GM19452 (cell line): ENCODE measurements at regions not wholly inside any gene's neighbourhood (a gene's known extent, or its start where the extent isn't known, plus 50 kb on each side); places are given as distances from the start of the nearest gene placed in this dataset.
"Not testable (repeated sequence)": the region's sequence is repeated elsewhere in the genome, so short reads cannot be mapped to it uniquely, and the experiment has no call there.

Experiments used
- ATAC-seq: cut with Tn5 transposase; IDR thresholded peaks from one replicate; pipeline ENCODE4 v1.9.1; 2021; ENCODE audit not compliant: unreplicated experiment

DNA sequence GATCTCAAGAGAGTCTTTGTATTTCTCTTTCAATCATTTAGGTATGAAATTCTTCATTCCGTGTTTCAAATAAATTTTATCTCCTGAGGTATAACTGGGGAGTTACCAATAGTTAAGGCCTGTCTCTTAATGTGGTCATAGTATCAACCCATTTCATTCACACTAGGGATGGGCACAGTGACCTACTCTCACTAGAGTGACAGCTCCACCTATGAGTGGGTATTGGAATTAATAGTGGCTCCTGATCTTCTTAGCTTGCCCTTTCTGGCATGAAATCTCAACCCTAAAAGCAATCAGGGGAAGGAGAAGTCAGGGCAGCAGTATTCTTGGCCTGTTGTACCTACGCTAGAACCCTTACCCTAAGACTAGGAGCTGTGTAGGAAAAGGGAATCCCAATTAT lies 507.7 kb downstream of the FAM181B start:
- no peak for ATAC-seq

DNA sequence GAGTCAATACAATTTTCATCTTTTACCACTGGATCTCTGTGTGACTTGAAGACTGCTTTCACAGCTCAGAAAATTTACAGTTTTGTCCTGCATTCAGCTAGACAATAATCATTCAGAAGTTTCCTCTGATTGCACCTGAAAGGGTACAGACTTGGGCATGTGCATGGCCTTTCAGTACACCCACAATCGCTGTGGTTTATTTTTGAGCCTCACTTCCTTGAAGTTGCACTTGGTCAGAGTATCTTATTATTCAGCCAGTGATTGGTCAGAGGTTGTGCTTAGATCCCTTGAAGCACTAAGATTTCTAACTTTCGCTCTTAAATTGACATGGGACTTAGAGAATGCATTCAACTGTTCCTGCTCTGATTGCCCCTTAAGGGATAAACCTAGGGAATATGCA lies 508.2 kb downstream of the FAM181B start:
- ATAC-seq, result no peak

DNA sequence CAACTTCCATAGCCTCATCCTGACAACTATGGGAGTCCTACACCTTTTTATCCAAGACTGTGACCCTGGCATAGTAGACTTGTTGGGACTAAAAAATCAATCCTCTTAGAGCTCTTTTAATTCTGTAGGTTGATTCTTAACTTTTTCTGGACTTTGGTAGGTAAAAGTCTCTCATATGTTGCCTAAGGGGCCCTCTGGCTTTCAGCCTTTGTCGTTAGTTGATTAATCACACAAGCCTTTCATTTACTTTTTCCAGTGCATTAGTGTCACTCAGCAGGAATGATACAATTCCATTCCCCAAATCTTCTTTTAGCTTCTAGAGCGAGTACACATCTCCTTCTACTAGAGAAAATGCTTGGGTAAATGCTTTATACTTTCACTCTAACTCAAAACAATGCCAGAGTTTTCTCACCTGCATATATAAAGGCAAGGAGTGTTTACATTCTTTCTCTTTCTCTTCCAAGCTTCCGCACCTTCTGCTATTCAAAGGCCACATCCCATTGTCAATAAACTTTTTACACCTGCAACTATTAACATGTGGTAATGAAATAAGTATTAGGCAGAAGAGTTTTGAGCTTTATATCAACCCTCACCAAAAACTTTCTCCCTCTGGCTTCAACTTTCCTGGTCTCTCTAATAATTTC lies 516.6 kb downstream of the FAM181B start:
- no peak for ATAC-seq

DNA sequence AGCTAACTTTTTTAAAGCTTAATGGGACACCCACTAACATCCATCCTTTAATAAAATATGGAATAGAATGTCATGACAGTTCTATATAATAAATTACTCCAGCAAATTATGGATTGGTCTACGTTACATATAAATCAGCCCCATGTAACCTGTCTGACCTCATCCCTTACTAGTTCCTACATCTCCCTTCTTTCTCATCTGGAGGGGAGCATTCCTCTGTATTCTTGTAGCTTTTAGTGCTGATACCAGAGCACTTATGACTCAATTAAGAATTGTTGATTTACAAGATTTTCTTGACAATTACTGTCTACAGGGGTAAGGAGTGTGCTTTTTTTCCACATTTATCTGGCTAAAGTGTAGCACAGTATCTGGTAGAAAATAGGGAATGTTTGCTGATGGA lies 523.7 kb downstream of the FAM181B start:
- ATAC-seq, result no peak

DNA sequence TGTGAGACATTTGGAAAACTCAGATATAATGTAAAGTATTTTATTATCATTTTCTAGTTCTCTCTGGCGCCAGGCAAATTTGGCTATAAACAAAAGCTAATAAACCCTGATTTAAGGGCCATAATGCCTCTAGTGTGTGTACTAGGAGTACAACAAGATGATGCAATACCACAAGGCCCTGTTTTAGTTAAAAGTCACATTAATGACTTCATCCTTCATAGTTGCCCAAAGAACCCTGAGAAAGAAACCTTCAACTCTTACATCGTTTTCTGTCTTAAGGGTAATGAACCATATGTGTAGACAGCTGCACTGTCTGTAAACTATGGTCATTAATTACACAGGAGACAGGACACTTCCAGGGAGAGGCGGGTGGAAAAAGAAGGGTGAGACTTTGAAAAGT lies 538.4 kb downstream of the FAM181B start:
- ATAC-seq, result no peak

DNA sequence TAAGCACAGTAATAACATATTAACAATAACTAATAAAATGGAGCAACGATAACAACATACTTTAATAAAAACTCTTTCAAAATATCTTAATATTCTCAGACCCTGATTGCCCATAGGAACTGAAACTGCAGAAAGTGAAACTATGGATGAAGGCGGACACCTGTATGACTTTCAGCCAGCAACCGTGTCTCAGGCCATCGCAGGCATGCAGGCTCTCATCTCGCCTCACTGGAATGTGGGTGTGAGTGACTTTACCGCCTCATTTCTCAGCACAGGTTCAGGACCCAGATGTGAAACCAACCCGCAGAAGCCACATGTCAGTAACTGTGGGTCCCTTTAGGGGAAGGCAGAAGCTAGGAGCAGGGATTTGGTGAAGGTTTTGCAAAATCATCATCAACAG lies 539.1 kb downstream of the FAM181B start:
- no peak for ATAC-seq

DNA sequence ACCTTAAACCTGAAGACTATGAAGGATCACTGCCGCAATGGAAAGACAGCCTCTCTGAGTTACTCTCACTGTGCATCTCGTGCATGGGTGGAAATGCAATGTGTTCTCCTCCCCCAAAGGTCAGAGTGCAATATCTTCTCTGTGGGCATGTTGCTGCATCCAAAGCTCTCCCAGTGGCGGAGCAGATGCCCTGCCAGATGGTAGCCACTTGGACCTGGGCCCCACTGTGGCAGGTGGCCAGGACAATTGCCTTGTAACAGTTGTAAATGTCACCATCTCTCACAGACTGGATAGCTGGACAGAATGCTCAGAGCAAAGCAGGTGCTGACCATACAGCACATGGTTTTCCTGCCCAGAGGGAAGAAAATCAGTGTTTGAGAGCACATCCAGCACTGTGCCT lies 542.0 kb downstream of the FAM181B start:
- ATAC-seq, result no peak

DNA sequence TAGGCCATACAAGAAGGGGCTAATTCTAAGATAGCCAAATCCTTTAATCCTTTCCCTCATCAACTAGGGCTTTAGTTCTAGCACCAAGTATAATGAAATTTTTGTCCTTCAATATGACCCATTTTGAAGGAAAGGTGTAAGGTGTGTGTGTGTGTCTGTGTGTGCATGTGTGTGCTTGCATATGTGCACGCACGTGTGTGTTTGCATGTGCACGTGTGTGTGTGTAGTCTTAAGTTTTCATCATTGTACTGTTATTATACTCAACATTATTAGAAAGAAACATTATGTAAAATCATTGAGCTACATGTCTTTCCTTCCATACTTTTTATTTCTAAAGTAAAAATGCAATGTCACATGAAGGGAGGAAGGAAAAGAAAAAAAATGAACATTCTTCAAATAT lies 547.7 kb downstream of the FAM181B start:
- ATAC-seq, result no peak

DNA sequence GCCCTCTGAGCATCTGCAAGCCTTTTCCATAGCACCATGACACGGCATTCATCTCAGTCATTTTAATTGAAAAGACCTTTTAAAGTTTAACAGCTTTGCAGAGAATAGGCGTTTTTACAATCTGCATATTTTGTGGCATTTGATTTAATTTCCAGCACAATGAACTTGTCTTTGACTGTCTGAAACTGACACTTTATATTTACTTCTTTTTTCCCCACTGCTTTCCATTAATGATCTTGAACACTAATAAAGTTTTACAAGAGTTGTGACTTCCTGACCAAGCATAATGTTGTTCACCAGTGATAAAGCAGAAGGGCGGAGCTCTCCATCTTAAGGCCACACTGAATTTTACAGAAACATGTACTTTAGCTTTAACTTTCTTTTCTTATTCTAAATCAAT lies 548.7 kb downstream of the FAM181B start:
- ATAC-seq, result no peak

DNA sequence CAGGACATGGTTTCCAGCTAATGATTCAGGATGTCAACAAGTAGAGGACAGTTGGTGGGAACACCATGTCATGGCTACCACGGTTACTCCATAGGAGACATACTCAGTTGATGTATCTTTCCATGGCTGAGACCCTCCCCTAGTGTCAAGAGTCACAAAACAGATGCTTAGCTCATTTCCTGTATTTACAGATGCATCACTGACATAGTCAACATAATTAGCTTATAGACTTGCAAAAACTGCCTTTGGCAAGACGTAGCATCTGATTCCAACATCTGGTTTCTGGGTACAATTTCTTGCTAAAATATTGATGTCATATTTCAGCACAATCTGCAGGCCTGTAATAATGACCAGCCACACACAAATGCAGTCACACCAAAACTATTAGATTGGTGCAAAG lies 550.3 kb downstream of the FAM181B start:
- no peak for ATAC-seq

DNA sequence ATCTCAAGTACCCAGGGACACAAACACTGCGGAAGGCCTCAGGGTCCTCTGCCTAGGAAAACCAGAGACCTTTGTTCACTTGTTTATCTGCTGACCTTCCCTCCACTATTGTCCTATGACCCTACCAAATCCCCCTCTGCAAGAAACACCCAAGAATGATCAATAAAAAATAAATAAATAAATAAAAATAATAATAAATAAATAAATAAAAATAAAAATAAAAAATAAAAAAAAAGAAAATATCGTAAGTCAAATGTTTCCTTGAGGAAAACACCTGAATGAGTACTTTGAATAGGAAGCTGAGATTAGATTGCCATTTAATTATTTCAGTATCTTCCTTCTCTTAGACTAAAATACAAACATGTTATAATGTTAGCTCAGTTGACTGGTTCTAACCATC lies 551.0 kb downstream of the FAM181B start:
- not testable (repeated sequence) for ATAC-seq

DNA sequence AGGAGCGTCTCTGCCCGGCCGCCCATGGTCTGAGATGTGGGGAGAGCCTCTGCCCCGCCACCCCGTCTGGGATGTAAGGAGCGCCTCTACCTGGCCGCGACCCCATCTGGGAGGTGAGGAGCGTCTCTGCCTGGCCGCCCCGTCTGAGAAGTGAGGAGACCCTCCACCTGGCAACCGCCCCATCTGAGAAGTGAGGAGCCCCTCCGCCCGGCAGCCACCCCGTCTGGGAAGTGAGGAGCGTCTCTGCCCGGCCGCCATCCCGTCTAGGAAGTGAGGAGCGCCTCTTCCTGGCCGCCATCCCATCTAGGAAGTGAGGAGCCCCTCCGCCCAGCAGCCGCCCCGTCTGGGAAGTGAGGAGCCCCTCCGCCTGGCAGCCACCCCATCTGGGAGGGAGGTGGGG lies 551.9 kb downstream of the FAM181B start:
- not testable (repeated sequence) for ATAC-seq

DNA sequence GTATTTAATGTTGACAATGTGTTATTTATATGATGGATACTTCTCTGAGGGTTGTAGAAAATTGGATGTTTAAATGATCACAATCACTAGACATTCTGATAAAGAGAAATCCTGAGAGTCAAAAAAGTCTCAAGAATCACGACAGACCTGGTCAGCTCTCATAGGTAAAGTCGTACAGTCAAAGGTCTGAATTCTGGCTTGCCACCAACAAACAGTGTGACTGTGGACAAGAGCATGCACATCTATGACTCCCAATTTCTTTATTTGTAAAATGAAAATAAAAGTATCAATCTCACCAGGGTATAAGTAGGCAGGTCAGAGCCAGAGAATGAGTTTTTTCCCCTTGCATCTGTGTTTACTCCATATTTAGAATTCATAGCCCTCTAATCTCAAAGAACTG lies 556.7 kb downstream of the FAM181B start:
- no peak for ATAC-seq

DNA sequence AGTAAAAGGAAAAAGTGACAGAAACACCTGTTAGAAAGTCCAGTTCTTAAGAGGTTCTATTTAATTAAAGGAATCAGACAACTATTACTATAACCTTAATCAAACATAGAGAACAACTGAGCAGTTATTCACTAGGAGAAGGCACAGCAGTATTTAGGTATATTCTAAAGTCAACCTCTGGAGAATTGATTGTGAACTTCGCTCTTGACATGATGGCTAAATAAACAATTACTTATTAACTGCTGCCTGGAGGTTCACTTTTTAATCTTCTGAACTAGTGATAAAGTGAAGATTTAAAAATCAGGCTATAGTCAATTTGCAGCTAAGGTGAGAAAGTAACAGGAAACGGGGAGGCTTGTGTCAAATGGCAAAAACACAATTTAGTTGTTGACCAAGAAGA lies 557.3 kb downstream of the FAM181B start:
- no peak for ATAC-seq

DNA sequence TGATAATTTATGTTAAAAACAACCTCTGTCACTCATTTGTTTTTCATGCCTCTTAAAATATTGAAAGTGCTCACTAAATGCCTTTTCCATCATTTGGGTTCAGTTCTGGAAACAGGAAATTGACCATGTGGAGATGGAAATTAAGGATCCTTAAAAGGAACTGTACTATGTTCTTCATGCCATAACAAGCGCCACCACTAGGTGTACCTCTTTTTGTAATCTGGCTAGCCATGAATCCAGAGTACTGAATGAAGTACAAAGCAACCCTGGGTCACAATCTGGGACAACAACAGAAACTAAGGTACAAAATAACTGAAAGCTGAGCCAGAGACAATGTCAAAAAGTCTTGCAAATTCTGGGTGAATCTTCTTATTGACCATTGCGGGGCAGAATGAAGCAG lies 559.1 kb downstream of the FAM181B start:
- no peak for ATAC-seq

DNA sequence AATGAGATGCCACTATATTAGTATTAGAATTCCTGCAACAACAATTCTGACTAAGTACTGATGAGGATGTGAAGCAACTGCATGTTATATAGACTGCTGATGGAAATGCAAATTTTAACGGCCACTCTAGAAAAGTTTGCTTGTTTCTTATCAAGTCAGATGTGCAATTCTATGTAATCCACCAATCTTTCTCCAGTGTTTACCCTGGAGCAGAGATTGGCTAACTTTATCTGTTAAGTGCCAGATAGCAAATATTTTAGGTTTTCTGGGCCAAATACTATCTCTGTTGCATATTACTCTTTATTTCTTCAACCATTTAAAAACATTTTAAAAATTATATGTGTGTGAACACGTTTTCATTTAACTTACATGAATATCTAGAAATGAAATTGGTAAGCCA lies 586.9 kb downstream of the FAM181B start:
- ATAC-seq, result no peak

DNA sequence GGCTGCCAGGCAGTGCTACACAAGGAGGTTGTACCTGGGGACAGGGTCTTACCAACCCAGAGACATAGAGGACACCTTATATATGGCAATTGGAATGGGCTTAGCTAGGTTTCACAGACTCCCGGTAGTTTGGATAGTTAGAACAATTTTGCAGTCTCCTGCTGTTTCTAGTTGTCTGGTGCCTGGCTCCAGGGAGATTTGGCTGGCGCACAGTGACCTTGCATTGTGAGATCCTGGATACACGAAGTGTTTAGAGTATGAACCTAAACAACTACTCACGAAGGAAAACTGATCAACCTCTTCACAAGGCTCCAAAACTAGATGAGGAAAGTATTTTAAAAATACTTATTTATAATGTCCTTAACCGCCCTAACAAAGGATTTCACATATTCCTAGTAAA lies 614.7 kb downstream of the FAM181B start:
- ATAC-seq, result no peak

DNA sequence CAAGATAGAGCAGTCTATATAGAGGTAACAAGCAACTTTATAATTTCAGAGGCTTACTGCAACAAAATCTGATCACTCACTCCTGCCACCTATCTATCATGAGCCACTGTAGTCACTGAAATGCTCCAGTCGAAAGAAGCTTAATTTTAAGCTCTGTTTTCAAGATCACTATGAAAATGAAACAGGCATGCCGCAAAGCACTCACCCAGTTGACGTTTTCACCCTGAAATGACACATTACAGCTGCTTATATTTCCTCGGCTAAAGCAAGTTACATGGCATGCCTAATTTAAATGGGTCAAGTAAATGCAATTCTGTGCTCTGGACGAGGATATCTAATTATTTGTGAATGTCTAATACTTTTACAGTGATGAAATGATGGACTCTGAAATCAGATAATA lies 616.3 kb downstream of the FAM181B start:
- no peak for ATAC-seq

DNA sequence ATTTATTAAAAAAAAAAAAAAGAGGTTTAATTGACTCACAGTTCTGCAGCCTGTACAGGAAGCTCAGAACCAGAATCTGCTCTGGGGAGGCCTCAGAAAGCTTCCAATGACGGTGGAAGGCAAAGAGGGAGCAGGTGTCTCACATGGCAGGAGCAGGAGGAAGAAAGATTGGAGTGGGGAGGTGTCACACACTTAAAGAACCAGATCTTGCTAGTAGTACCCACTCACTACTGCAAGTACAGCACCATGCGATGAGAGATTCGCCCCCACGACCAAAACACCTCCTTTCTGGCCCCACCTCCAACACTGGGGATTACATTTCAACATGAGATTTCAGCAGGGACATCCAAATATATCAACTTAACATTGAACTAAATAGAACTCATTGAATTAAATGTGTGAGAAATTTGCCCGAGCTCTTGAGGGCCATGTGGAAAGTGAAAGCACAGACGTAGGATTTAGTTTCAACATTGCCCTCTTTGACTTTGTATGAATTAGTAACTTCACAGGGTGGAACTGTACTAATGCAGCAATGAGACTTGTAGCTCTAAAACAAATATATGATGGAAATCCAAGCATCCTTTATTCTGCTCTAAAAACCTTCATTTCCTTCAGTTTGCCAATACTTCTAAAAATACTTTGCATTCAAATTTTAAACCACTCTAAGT lies 628.2 kb downstream of the FAM181B start:
- ATAC-seq, result no peak

DNA sequence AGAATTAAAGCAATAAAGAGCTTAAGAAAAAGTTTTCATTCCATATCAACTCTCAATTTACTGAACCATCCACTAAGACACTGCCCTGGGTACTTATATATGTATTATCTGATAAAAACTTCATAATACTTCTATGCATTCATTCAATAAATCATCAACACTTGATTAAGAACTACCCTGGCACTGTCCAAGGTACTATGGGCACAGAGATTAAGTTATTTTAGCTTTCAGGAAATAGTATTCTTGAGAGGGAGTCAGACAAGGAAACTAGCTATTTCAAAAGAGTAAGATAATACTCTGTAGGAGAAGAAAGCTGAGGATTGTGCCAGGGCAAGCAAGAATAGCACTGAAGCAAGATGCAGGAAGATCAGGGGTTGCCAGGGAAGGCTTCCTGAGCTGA lies 640.8 kb downstream of the FAM181B start:
- no peak for ATAC-seq

DNA sequence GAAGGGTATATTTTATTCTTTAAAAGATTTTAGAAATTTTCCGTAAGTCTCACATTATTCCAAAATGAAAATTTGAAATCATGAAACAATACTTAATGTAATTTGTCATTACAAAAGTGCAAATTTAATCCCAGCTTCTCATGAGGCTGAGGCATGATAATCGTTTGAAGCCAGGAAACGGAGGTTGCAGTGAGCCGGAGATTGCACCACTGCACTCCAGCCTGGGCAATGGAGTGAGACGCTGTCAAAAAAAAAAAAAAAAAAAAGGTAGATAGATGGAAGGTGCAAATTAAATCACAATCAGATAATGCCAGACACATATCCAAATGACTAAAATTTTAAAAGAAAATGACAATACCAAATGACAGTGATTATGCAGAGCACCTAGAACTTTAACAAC lies 644.2 kb downstream of the FAM181B start:
- ATAC-seq, result no peak

DNA sequence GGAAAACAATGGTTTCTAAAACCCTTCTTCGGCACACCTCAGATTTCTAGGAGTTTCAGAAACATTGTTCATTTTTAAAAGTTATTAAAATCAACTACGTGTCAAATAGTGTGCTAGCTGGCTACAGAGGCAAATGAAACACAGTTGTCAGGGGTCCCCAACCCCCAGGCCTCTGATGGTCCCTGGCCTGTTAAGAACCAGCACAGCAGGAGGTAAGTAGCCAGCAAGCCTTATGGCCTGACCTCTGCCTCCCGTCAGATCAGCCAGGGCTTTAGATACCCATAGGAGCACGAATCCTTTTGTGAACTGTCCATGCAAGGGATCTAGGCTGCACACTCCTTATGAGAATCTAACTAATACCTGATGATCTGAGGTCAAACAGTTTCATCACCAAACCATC lies 648.2 kb downstream of the FAM181B start:
- ATAC-seq, result no peak

DNA sequence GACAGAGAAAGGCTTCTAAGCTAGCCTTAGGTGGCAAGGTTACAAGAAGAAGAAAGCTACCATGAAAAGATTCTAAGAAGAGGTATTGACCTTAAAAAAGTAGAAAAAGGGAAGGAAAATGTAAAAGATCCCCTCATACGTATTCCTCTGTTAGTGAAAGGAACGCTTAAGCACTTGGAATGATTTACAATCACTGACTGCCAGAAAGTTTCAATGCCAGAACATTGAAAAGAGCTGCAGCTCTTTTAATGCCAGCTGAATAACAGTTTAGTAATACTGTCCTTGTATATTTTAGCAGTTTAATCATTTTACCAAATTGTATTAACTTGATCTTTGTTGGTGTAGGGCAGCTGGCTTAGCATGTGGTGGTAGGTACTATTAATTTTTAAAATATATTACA lies 650.7 kb downstream of the FAM181B start:
- no peak for ATAC-seq
